Calu3 (cell line): ENCODE measurements at regions not wholly inside any gene's neighbourhood (a gene's known extent, or its start where the extent isn't known, plus 50 kb on each side); places are given as distances from the start of the nearest gene placed in this dataset.

Experiments used
- BruUV-seq: library from RNA; stranded (reverse); fragments of 400-500 nt; replicated peaks from 2 replicates; lab custom pipeline; 2021; lab: Mats Ljungman, UMichigan
- CTCF ChIA-PET: fragments of 300-600 bp; sonication (Branson Sonifier 250); formaldehyde crosslinking; loops from one replicate; lab custom pipeline; 2022; ENCODE audit warnings: antibody characterized with exemption; lab: Charles Lee
- DNase-seq: peaks from one replicate; pipeline ENCODE4 v3.0.0; 2022
- H3K27ac Mint-ChIP-seq: one replicate; pipeline ENCODE4 v1.8.0; 2022; ENCODE audit warnings: mixed read lengths; ENCODE audit not compliant: unreplicated experiment
- H3K27me3 Mint-ChIP-seq: one replicate; pipeline ENCODE4 v1.8.0; 2022; ENCODE audit warnings: mixed read lengths; ENCODE audit not compliant: unreplicated experiment
- H3K36me3 Mint-ChIP-seq: one replicate; pipeline ENCODE4 v1.8.0; 2022; ENCODE audit warnings: mild to moderate bottlenecking, moderate library complexity, mixed read lengths; ENCODE audit not compliant: insufficient read depth, unreplicated experiment
- H3K4me1 Mint-ChIP-seq: one replicate; pipeline ENCODE4 v1.8.0; 2022; ENCODE audit warnings: mild to moderate bottlenecking, low read depth, mixed read lengths; ENCODE audit not compliant: unreplicated experiment
- H3K4me3 Mint-ChIP-seq: one replicate; pipeline ENCODE4 v1.8.0; 2022; ENCODE audit warnings: mild to moderate bottlenecking, low read depth, moderate library complexity, mixed read lengths; ENCODE audit not compliant: unreplicated experiment
- H3K9me3 Mint-ChIP-seq: one replicate; pipeline ENCODE4 v1.8.0; 2022; ENCODE audit warnings: low read depth, mixed read lengths; ENCODE audit not compliant: unreplicated experiment
- intact Hi-C: fragments of 100-400 bp; cut with micrococcal nuclease; formaldehyde crosslinking; loops from one replicate; pipeline ENCODE4 v1.10.0; 2022; ENCODE audit not compliant: unreplicated experiment
- TF ChIP-seq, protein P1 (sequence below): fragments of 200-600 bp; IDR thresholded peaks from one replicate; pipeline ENCODE4 v1.8.0; 2022; ENCODE audit warnings: antibody characterized with exemption; ENCODE audit not compliant: unreplicated experiment

DNA sequence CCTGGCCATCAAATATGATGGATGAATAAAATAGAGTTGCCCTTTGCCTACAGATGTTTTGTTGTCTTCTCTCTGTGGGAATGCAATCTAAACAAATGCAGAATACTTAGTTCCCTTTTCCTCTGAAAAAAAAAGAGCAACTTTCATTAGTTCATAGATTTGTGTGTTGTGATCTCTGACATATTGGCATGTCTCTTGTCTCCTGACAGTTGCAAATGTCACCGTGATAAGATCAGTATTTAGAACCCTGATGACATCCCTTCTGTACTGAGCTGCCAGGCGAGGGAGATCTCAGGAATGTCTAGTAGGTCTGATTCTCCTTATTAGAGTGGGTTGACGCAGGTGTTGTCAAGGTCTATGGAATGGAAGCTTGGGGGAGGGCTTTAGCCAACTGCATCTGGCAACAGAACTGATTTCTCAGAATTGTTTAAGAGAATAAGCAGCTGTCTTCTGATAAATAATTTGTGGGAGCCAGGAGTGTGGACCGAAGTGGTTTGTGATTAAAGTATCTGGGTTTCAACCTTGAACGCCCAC is 130.4 kb downstream of the GALR1 start:
- intact Hi-C loops, result loop anchor here (5.0 kb wide), 1 partner anchor 587 kb away; no protein-coding TSS in a partner anchor
- DNase-seq, result no peak
- no peaks in the 10 kb centered on the region for H3K36me3 Mint-ChIP-seq
- no TSS peak for BruUV-seq
- peaks cover 5% of the 10 kb centered on the region for H3K9me3 Mint-ChIP-seq
- CTCF ChIA-PET, result interaction anchor here (0.6 kb wide), 1 partner anchor 9 kb away, joined by 3 read pairs; no protein-coding TSS in a partner anchor
- H3K27me3 Mint-ChIP-seq, result peaks cover 32% of the 10 kb centered on the region
- H3K4me3 Mint-ChIP-seq, result no peak overlapping the region
- H3K4me1 Mint-ChIP-seq, result no peaks in the 10 kb centered on the region
- H3K27ac Mint-ChIP-seq, result no peak overlapping the region
- TF ChIP-seq, protein P1, sequence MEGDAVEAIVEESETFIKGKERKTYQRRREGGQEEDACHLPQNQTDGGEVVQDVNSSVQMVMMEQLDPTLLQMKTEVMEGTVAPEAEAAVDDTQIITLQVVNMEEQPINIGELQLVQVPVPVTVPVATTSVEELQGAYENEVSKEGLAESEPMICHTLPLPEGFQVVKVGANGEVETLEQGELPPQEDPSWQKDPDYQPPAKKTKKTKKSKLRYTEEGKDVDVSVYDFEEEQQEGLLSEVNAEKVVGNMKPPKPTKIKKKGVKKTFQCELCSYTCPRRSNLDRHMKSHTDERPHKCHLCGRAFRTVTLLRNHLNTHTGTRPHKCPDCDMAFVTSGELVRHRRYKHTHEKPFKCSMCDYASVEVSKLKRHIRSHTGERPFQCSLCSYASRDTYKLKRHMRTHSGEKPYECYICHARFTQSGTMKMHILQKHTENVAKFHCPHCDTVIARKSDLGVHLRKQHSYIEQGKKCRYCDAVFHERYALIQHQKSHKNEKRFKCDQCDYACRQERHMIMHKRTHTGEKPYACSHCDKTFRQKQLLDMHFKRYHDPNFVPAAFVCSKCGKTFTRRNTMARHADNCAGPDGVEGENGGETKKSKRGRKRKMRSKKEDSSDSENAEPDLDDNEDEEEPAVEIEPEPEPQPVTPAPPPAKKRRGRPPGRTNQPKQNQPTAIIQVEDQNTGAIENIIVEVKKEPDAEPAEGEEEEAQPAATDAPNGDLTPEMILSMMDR, result no peak

GRCh38 chr18:77380695-77381094 is 131.0 kb downstream of the GALR1 start:
- peaks cover 4% of the 10 kb centered on the region for H3K9me3 Mint-ChIP-seq
- CTCF ChIA-PET, result no interaction called here
- TF ChIP-seq, protein P1, result no peak
- intact Hi-C loops, result no loop called here
- H3K4me1 Mint-ChIP-seq, result no peaks in the 10 kb centered on the region
- H3K36me3 Mint-ChIP-seq, result no peaks in the 10 kb centered on the region
- H3K27me3 Mint-ChIP-seq, result peaks cover 32% of the 10 kb centered on the region
- H3K4me3 Mint-ChIP-seq, result no peak overlapping the region
- DNase-seq, result no peak
- BruUV-seq, result no TSS peak
- no peak overlapping the region for H3K27ac Mint-ChIP-seq

DNA sequence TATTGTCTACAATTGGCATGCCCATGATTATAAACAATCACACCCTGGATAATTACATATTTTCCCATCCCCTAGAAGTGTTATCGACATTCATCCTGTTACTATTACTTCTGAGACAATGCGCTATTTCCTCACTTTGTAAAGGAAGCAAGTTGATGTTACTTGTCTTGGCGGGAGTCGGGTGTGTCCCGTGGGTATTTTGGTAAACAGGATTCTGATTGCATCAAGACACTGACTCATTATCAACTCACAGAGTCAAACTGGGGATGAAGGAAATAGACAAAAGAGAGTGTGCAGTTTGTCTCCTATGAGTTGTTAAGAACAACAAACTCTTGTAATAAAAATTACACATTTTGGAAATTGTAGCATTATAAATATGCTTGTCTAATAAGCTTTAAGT is 142.7 kb downstream of the GALR1 start:
- CTCF ChIA-PET, result no interaction called here
- H3K4me1 Mint-ChIP-seq, result no peaks in the 10 kb centered on the region
- no peaks in the 10 kb centered on the region for H3K27me3 Mint-ChIP-seq
- no peak for DNase-seq
- intact Hi-C loops, result loop anchor here (10.0 kb wide), 1 partner anchor 388 kb away; no protein-coding TSS in a partner anchor
- no peaks in the 10 kb centered on the region for H3K36me3 Mint-ChIP-seq
- TF ChIP-seq, protein P1, result no peak
- no peak overlapping the region for H3K4me3 Mint-ChIP-seq
- H3K27ac Mint-ChIP-seq, result no peak overlapping the region
- BruUV-seq, result no TSS peak
- peaks cover 11% of the 10 kb centered on the region for H3K9me3 Mint-ChIP-seq

GRCh38 chr18:77393519-77393918 is 143.9 kb downstream of the GALR1 start:
- no TSS peak for BruUV-seq
- H3K9me3 Mint-ChIP-seq, result peaks cover 8% of the 10 kb centered on the region
- CTCF ChIA-PET, result interaction anchor here (0.7 kb wide), 1 partner anchor 11 kb away, joined by 3 read pairs; no protein-coding TSS in a partner anchor
- H3K36me3 Mint-ChIP-seq, result no peaks in the 10 kb centered on the region
- no peak overlapping the region for H3K27ac Mint-ChIP-seq
- TF ChIP-seq, protein P1, result no peak
- H3K4me3 Mint-ChIP-seq, result no peak overlapping the region
- no peaks in the 10 kb centered on the region for H3K4me1 Mint-ChIP-seq
- intact Hi-C loops, result loop anchor here (10.0 kb wide), 1 partner anchor 389 kb away; no protein-coding TSS in a partner anchor
- no peak for DNase-seq
- H3K27me3 Mint-ChIP-seq, result no peaks in the 10 kb centered on the region
